HG03060 (cell line): ENCODE measurements at regions not wholly inside any gene's neighbourhood (a gene's known extent, or its start where the extent isn't known, plus 50 kb on each side); places are given as distances from the start of the nearest gene placed in this dataset.

ENCODE experiments used
- ATAC-seq: cut with Tn5 transposase; IDR thresholded peaks from one replicate; pipeline ENCODE4 v1.9.1; 2021; ENCODE audit warnings: low read depth, moderate number of reproducible peaks; ENCODE audit not compliant: unreplicated experiment

GRCh38 chr7:85535974-85536729 lies 349.3 kb upstream of the SEMA3D start:
- no peak for ATAC-seq

- ATAC-seq = no peak
Measured at GRCh38 chr7:85529831-85530230, 343.0 kb upstream of the SEMA3D start.

- no peak for ATAC-seq
Measured at GRCh38 chr7:85529201-85529600, 342.3 kb upstream of the SEMA3D start.

- ATAC-seq = no peak
Measured at GRCh38 chr7:85528581-85528980, 341.7 kb upstream of the SEMA3D start.

- no peak for ATAC-seq
Measured at GRCh38 chr7:85525676-85526075, 338.8 kb upstream of the SEMA3D start.

GRCh38 chr7:85522070-85522469 lies 335.2 kb upstream of the SEMA3D start:
- ATAC-seq = no peak

GRCh38 chr7:85521108-85521694 lies 334.3 kb upstream of the SEMA3D start:
- no peak for ATAC-seq

GRCh38 chr7:85520175-85520574 lies 333.3 kb upstream of the SEMA3D start:
- ATAC-seq = no peak

GRCh38 chr7:85516675-85517074 lies 329.8 kb upstream of the SEMA3D start:
- ATAC-seq = no peak

GRCh38 chr7:85512790-85513189 lies 325.9 kb upstream of the SEMA3D start:
- ATAC-seq = no peak

GRCh38 chr7:85510287-85510686 lies 323.4 kb upstream of the SEMA3D start:
- no peak for ATAC-seq

- ATAC-seq = no peak
Measured at GRCh38 chr7:85509476-85509875, 322.6 kb upstream of the SEMA3D start.

- no peak for ATAC-seq
Measured at GRCh38 chr7:85508642-85509410, 322.0 kb upstream of the SEMA3D start.

- ATAC-seq = no peak
Measured at GRCh38 chr7:85498031-85498430, 311.2 kb upstream of the SEMA3D start.

GRCh38 chr7:85489498-85489897 lies 302.6 kb upstream of the SEMA3D start:
- no peak for ATAC-seq

- ATAC-seq = no peak
Measured at GRCh38 chr7:85488406-85488805, 301.6 kb upstream of the SEMA3D start.

- ATAC-seq = no peak
Measured at GRCh38 chr7:85483177-85483576, 296.3 kb upstream of the SEMA3D start.

GRCh38 chr7:85480666-85481065 lies 293.8 kb upstream of the SEMA3D start:
- ATAC-seq = no peak

- no peak for ATAC-seq
Measured at GRCh38 chr7:85479918-85480643, 293.2 kb upstream of the SEMA3D start.

- no peak for ATAC-seq
Measured at GRCh38 chr7:85478530-85478929, 291.7 kb upstream of the SEMA3D start.

- ATAC-seq = no peak
Measured at GRCh38 chr7:85475476-85475875, 288.6 kb upstream of the SEMA3D start.
